ENCODE measurements at regions not wholly inside any gene's neighbourhood (a gene's known extent, or its start where the extent isn't known, plus 50 kb on each side); places are given as distances from the start of the nearest gene placed in this dataset.

- no peak for DNase-seq
Observed at GRCh38 chr18:44046376-44046975, 634.2 kb upstream of the SETBP1 start.

GRCh38 chr18:44047585-44047984, 633.1 kb upstream of the SETBP1 start:
- intact Hi-C loops (cut with micrococcal nuclease): no loop called here
- POLR2A ChIA-PET: no interaction called here
- no peaks in the 10 kb centered on the region for H3K9me3 Mint-ChIP-seq
- H3K36me3 Mint-ChIP-seq (ENCODE audit: low read depth): no peaks in the 10 kb centered on the region
- no peaks in the 10 kb centered on the region for H3K4me1 Mint-ChIP-seq (ENCODE audit: low read depth)
- H3K27ac Mint-ChIP-seq: no peak overlapping the region
- TF ChIP-seq CTCF (IDR thresholded peaks at IDR 0.05): no peak
- H3K27me3 Mint-ChIP-seq: no peaks in the 10 kb centered on the region
- no peak for DNase-seq
- no peak for ATAC-seq
- CTCF ChIA-PET: no interaction called here
- H3K4me3 Mint-ChIP-seq: no peak overlapping the region

More at GRCh38 chr18:44046376-44046975, 634.2 kb upstream of the SETBP1 start:
- intact Hi-C loops (cut with micrococcal nuclease): no loop called here
- TF ChIP-seq CTCF (IDR thresholded peaks at IDR 0.05): no peak
- Mint-ChIP-seq H3K27ac (no peak overlapping the region), H3K36me3 (ENCODE audit: low read depth) (no peaks in the 10 kb centered on the region), H3K27me3 (no peaks in the 10 kb centered on the region), H3K9me3 (no peaks in the 10 kb centered on the region), H3K4me1 (ENCODE audit: low read depth) (no peaks in the 10 kb centered on the region), H3K4me3 (no peak overlapping the region)
- POLR2A ChIA-PET: no interaction called here
- ATAC-seq: no peak
- CTCF ChIA-PET: no interaction called here

GRCh38 chr18:44048435-44048834, 632.3 kb upstream of the SETBP1 start:
- no peaks in the 10 kb centered on the region for H3K9me3 Mint-ChIP-seq
- intact Hi-C loops (cut with micrococcal nuclease): no loop called here
- POLR2A ChIA-PET: no interaction called here

GRCh38 chr18:44048846-44049245, 631.8 kb upstream of the SETBP1 start:
- ChIA-PET CTCF (no interaction called here), POLR2A (no interaction called here)
- TF ChIP-seq CTCF (IDR thresholded peaks at IDR 0.05): no peak
- Mint-ChIP-seq H3K36me3 (ENCODE audit: low read depth) (no peaks in the 10 kb centered on the region), H3K4me1 (ENCODE audit: low read depth) (no peaks in the 10 kb centered on the region), H3K27me3 (no peaks in the 10 kb centered on the region), H3K27ac (no peak overlapping the region), H3K4me3 (no peak overlapping the region), H3K9me3 (no peaks in the 10 kb centered on the region)
- DNase-seq (no peak), ATAC-seq (no peak)
- intact Hi-C loops (cut with micrococcal nuclease): no loop called here

More at GRCh38 chr18:44048435-44048834, 632.3 kb upstream of the SETBP1 start:
- H3K27me3 Mint-ChIP-seq: no peaks in the 10 kb centered on the region
- ATAC-seq (no peak), DNase-seq (no peak)
- no peaks in the 10 kb centered on the region for H3K4me1 Mint-ChIP-seq (ENCODE audit: low read depth)
- TF ChIP-seq CTCF (IDR thresholded peaks at IDR 0.05): no peak
- no peak overlapping the region for H3K27ac Mint-ChIP-seq
- no peak overlapping the region for H3K4me3 Mint-ChIP-seq
- CTCF ChIA-PET: no interaction called here
- H3K36me3 Mint-ChIP-seq (ENCODE audit: low read depth): no peaks in the 10 kb centered on the region

GRCh38 chr18:44051026-44051425, 629.7 kb upstream of the SETBP1 start:
- Mint-ChIP-seq H3K27ac (no peak overlapping the region), H3K4me3 (no peak overlapping the region), H3K36me3 (ENCODE audit: low read depth) (no peaks in the 10 kb centered on the region), H3K9me3 (no peaks in the 10 kb centered on the region), H3K4me1 (ENCODE audit: low read depth) (no peaks in the 10 kb centered on the region), H3K27me3 (no peaks in the 10 kb centered on the region)
- DNase-seq: no peak
- ChIA-PET POLR2A (no interaction called here), CTCF (no interaction called here)
- intact Hi-C loops (cut with micrococcal nuclease): no loop called here
- no peak for TF ChIP-seq CTCF (IDR thresholded peaks at IDR 0.05)
- no peak for ATAC-seq

All from activated CD8-positive, alpha-beta T cell treated with anti-CD3 and anti-CD28 coated beads for 36 hours (primary cell).